Esophagus squamous epithelium (tissue), 4 donors: ENCODE measurements at regions not wholly inside any gene's neighbourhood (a gene's known extent, or its start where the extent isn't known, plus 50 kb on each side); places are given as distances from the start of the nearest gene placed in this dataset.

Experiments used
- CTCF ChIP-seq, 6 experiments: fragments of 450-650 bp in 4 of 6; fragments of 200-600 bp in 2 of 6; sonication (generic) in 2 of 6; IDR thresholded peaks; one replicate each; pipeline ENCODE4 v1.5.1; 2016 to 2019; ENCODE audit warnings: antibody characterized with exemption in 6 of 6, mild to moderate bottlenecking in 4 of 6, moderate library complexity in 4 of 6
- POLR2A ChIP-seq, 4 donors: fragments of 450-650 bp; IDR thresholded peaks; one replicate each; pipeline ENCODE4 v1.6.1; 2017; ENCODE audit warnings: antibody characterized with exemption in 4 of 4, mild to moderate bottlenecking in 4 of 4, moderate library complexity in 3 of 4

- TF ChIP-seq POLR2A (IDR thresholded peaks at IDR 0.05) (no peak), CTCF (IDR thresholded peaks at IDR 0.05) (no peak)
These were observed 100.3 kb upstream of the TFPI start for GRCh38 chr2:187654535-187654934.
